ENCODE measurements at regions not wholly inside any gene's neighbourhood (a gene's known extent, or its start where the extent isn't known, plus 50 kb on each side); places are given as distances from the start of the nearest gene placed in this dataset.

DNA sequence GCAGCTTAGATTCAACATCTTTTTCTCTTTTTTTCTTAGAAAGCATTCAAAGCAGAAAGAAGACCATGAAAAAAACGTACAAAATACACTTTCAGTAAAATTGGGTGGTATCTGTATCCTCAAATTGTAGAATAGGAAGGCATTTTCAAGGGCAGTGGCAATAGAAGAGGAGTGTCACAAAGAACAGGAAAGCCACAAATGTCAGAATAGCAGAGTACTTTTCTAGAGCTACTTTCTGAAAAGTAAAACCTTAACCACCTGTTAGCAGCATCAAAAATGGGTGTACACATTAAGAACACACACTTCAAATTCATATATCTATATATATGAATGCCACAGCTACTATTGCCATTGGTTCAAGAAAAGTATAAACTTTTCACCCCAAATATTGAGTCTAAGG, 412.1 kb upstream of the DCN start:
- no peaks in the 10 kb centered on the region for H3K27me3 ChIP-seq (replicated peaks; ENCODE audit: control insufficient read depth, insufficient read depth, low read length)
- no peak overlapping the region for H3K4me3 ChIP-seq (replicated peaks; ENCODE audit: low read depth, low read length)
- no peaks in the 10 kb centered on the region for H3K36me3 ChIP-seq (ENCODE audit: control insufficient read depth, insufficient read depth, low read length)
- no peak for DNase-seq (ENCODE audit: extremely low read depth, insufficient read length)
- TF ChIP-seq, protein P1, sequence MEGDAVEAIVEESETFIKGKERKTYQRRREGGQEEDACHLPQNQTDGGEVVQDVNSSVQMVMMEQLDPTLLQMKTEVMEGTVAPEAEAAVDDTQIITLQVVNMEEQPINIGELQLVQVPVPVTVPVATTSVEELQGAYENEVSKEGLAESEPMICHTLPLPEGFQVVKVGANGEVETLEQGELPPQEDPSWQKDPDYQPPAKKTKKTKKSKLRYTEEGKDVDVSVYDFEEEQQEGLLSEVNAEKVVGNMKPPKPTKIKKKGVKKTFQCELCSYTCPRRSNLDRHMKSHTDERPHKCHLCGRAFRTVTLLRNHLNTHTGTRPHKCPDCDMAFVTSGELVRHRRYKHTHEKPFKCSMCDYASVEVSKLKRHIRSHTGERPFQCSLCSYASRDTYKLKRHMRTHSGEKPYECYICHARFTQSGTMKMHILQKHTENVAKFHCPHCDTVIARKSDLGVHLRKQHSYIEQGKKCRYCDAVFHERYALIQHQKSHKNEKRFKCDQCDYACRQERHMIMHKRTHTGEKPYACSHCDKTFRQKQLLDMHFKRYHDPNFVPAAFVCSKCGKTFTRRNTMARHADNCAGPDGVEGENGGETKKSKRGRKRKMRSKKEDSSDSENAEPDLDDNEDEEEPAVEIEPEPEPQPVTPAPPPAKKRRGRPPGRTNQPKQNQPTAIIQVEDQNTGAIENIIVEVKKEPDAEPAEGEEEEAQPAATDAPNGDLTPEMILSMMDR (IDR thresholded peaks at IDR 0.05; ENCODE audit: insufficient read depth, low read length, poor library complexity, severe bottlenecking) = no peak

DNA sequence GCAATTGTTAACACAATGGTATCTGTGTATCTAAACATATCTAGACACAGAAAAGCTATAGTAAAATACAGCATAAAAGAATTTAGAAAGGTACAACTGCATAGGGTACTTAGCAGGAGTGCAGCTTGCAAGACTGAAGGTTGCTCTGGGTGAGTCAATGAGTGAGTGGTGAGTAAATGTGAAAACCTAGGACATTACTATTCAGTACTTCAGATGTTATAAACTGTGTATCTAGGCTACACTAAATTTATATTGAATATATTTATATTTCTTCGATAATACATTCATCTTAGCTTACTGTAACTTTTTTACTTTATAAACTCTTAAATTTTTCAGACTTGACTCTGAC, 409.0 kb upstream of the DCN start:
- no peaks in the 10 kb centered on the region for H3K27me3 ChIP-seq (replicated peaks; ENCODE audit: control insufficient read depth, insufficient read depth, low read length)
- H3K36me3 ChIP-seq (ENCODE audit: control insufficient read depth, insufficient read depth, low read length) = no peaks in the 10 kb centered on the region
- TF ChIP-seq, protein P1 (IDR thresholded peaks at IDR 0.05; ENCODE audit: insufficient read depth, low read length, poor library complexity, severe bottlenecking) = no peak
- H3K4me3 ChIP-seq (replicated peaks; ENCODE audit: low read depth, low read length) = no peak overlapping the region
- DNase-seq (ENCODE audit: extremely low read depth, insufficient read length) = no peak

GRCh38 chr12:91590966-91591638, 408.5 kb upstream of the DCN start:
- no peak overlapping the region for H3K4me3 ChIP-seq (replicated peaks; ENCODE audit: low read depth, low read length)
- H3K27me3 ChIP-seq (replicated peaks; ENCODE audit: control insufficient read depth, insufficient read depth, low read length) = no peaks in the 10 kb centered on the region
- no peaks in the 10 kb centered on the region for H3K36me3 ChIP-seq (ENCODE audit: control insufficient read depth, insufficient read depth, low read length)
- TF ChIP-seq, protein P1 (IDR thresholded peaks at IDR 0.05; ENCODE audit: insufficient read depth, low read length, poor library complexity, severe bottlenecking) = no peak
- no peak for DNase-seq (ENCODE audit: extremely low read depth, insufficient read length)

DNA sequence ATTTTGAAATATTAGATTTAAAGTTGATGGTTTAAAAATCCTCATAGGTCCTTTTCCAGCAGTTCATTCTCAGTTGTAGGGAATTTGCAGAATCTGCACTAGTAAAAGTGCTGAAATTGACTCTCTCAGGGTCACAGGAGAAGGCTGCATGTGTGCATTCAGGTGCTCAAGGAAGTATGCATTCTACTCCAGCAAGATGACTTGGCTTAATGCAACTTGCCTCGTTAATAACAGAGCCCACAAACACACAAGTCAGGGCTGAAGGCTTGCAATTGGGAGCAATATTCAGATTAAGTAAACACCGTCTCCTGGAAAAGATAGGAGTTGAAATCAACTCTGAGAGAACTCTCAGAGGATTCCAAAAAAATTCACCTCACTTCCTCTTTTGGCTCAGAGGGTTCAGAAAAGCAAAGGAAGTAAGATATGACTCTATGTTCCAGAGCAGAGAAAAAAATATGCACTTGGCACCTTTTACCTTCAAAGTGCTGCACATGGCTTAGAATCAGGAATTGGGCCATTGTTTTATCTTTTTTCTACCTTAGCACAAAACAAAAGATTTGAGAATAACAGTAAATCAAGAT, 406.3 kb upstream of the DCN start:
- H3K4me3 ChIP-seq (replicated peaks; ENCODE audit: low read depth, low read length) = no peak overlapping the region
- no peaks in the 10 kb centered on the region for H3K36me3 ChIP-seq (ENCODE audit: control insufficient read depth, insufficient read depth, low read length)
- H3K27me3 ChIP-seq (replicated peaks; ENCODE audit: control insufficient read depth, insufficient read depth, low read length) = no peaks in the 10 kb centered on the region
- DNase-seq (ENCODE audit: extremely low read depth, insufficient read length) = no peak
- TF ChIP-seq, protein P1 (IDR thresholded peaks at IDR 0.05; ENCODE audit: insufficient read depth, low read length, poor library complexity, severe bottlenecking) = no peak

GRCh38 chr12:91586015-91586414, 403.4 kb upstream of the DCN start:
- no peak for DNase-seq (ENCODE audit: extremely low read depth, insufficient read length)
- TF ChIP-seq, protein P1 (IDR thresholded peaks at IDR 0.05; ENCODE audit: insufficient read depth, low read length, poor library complexity, severe bottlenecking) = no peak
- Histone ChIP-seq H3K4me3 (replicated peaks; ENCODE audit: low read depth, low read length) (no peak overlapping the region), H3K27me3 (replicated peaks; ENCODE audit: control insufficient read depth, insufficient read depth, low read length) (no peaks in the 10 kb centered on the region), H3K36me3 (ENCODE audit: control insufficient read depth, insufficient read depth, low read length) (no peaks in the 10 kb centered on the region)

All from GM06990 (cell line).